NT2/D1 (cell line): ENCODE measurements at regions not wholly inside any gene's neighbourhood (a gene's known extent, or its start where the extent isn't known, plus 50 kb on each side); places are given as distances from the start of the nearest gene placed in this dataset.

Experiments
- DNase-seq: peaks from one replicate; pipeline ENCODE4 v3.0.0-alpha.2; 2011; ENCODE audit warnings: low read depth, low spot score
- H3K27me3 ChIP-seq: 2 replicates; pipeline ENCODE4 v1.6.0; 2011; ENCODE audit warnings: mild to moderate bottlenecking; ENCODE audit not compliant: insufficient read length, insufficient read depth
- H3K36me3 ChIP-seq: 2 replicates; pipeline ENCODE4 v1.6.1; 2011; ENCODE audit warnings: mild to moderate bottlenecking, low read length, mixed read lengths; ENCODE audit not compliant: insufficient read depth, insufficient read length
- H3K4me1 ChIP-seq: 2 replicates; pipeline ENCODE4 v1.5.1; 2011; ENCODE audit not compliant: insufficient read depth, insufficient read length
- H3K4me3 ChIP-seq: 2 replicates; pipeline ENCODE4 v1.5.1; 2011; ENCODE audit warnings: low read depth; ENCODE audit not compliant: insufficient read length
- H3K9ac ChIP-seq: 2 replicates; pipeline ENCODE4 v1.6.0; 2011; ENCODE audit warnings: low read depth; ENCODE audit not compliant: insufficient read length
- H3K9me3 ChIP-seq: 2 replicates; pipeline ENCODE4 v1.5.1; 2011; ENCODE audit warnings: mild to moderate bottlenecking, low read length; ENCODE audit not compliant: insufficient read depth
- SUZ12 ChIP-seq: IDR thresholded peaks from 2 replicates; pipeline ENCODE4 v1.6.1; 2011; ENCODE audit not compliant: insufficient read length, insufficient read depth; ENCODE audit errors: extremely low read depth
- YY1 ChIP-seq: IDR thresholded peaks from 2 replicates; pipeline ENCODE4 v1.6.1; 2011; ENCODE audit not compliant: insufficient read length, insufficient read depth
- ZNF274 ChIP-seq: IDR thresholded peaks from 2 replicates; pipeline ENCODE4 v1.6.1; 2011; ENCODE audit warnings: mild to moderate bottlenecking, low read depth, low read length

DNA sequence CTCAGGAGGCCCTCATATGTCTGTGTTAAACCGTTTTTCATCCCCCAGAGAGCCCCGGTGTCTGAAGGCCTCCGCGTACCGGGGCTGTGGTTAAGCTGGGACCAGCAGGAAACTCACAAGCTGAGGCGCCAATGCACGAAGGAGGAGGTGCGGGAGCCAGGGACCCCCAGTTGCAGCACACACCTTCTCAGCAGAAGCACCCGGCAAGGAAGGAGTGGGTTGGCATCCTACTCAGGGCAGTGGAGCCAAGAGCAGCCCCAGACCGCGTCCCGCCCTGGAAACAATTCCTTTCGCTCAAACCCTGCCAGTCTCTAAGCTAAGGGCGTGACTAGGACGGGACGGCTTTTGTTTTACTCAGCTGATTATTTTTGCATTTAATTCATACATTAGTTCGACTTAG lies 726.9 kb downstream of the BRD1 start:
- no peak for DNase-seq
- TF ChIP-seq SUZ12, result no peak
- no peak for TF ChIP-seq YY1
- TF ChIP-seq ZNF274, result no peak
- no peaks in the 10 kb centered on the region for H3K36me3 ChIP-seq
- H3K4me1 ChIP-seq, result no peaks in the 10 kb centered on the region
- H3K9ac ChIP-seq, result no peak overlapping the region
- H3K4me3 ChIP-seq, result no peak overlapping the region
- H3K9me3 ChIP-seq, result no peaks in the 10 kb centered on the region
- H3K27me3 ChIP-seq, result no peaks in the 10 kb centered on the region

DNA sequence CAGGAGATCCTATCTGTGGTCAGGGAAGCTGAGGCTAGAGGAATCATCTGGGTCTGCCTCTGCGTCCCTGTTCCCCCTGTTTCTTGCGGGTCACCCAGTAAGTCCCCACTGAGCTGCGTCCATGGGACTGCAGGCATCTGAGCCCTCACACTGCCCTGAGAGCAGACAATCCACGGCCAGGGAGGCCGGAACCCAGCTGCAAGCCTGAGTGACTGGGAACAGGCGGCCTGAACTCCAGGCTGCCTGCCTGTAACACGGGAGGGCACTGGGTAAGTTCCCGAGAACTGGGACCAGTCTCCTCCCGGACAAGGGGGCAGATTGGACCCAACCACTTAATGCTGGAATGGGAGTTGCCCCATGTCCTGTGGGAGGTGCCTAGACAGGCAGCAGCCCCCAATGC lies 727.4 kb downstream of the BRD1 start:
- Histone ChIP-seq H3K9me3 (no peaks in the 10 kb centered on the region), H3K36me3 (no peaks in the 10 kb centered on the region), H3K4me1 (peaks cover 2% of the 10 kb centered on the region), H3K4me3 (no peak overlapping the region), H3K9ac (no peak overlapping the region), H3K27me3 (no peaks in the 10 kb centered on the region)
- DNase-seq, result no peak
- no peak for TF ChIP-seq SUZ12
- TF ChIP-seq ZNF274, result no peak
- TF ChIP-seq YY1, result no peak

DNA sequence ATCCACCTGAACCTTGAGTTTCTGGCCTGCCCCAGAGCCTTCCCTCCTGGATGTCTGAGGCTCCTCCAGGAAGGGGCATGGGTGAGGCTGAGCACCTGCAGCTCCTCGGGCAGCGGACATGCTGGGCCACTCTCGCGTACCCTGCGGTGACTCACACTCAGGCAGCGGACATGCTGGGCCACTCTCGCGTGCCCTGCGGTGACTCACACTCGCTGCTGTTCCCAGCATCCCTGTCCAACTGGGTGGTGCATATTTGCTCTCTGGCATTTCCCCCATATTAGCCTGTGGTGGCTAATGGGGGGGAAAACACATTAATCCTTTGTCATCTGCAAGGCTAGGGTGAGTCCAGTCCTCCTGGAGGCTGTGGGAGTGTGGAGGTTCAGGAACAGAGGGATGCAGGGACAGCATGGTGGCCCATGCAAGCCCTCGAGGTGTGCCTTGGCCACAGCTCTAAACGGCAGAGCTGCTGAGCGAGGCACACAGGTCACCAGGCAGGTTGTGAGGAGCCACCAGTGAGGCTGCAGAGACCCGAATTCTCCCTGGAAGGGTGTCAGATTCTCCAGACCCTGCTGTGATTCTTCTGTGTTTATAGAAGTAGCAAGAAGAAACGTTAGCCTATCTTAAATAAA lies 728.1 kb downstream of the BRD1 start:
- H3K9me3 ChIP-seq, result no peaks in the 10 kb centered on the region
- TF ChIP-seq SUZ12, result no peak
- no peak for TF ChIP-seq ZNF274
- TF ChIP-seq YY1, result no peak

DNA sequence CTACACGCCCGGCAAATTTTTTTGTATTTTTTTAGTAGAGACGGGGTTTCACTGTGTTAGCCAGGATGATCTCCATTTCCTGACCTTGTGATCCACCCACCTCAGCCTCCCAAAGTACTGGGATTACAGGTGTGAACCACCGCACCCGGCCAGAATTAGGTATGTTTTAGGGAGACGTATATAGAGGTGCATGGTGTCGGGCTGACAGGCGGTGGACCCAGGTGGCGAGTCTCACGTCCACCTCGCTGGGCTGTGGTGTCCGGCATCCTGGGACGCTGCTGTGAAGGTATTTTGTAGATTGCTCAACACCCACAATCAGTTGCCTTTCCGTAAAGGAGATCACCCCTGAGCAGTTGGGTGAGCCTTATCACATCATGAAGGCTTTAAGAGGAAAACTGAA lies 728.6 kb downstream of the BRD1 start:
- Histone ChIP-seq H3K9ac (no peak overlapping the region), H3K4me3 (no peak overlapping the region), H3K36me3 (no peaks in the 10 kb centered on the region), H3K4me1 (peaks cover 2% of the 10 kb centered on the region), H3K27me3 (no peaks in the 10 kb centered on the region), H3K9me3 (no peaks in the 10 kb centered on the region)
- no peak for DNase-seq
- no peak for TF ChIP-seq SUZ12

More for the DNA sequence above, 728.1 kb downstream of the BRD1 start:
- H3K36me3 ChIP-seq, result no peaks in the 10 kb centered on the region
- peaks cover 2% of the 10 kb centered on the region for H3K4me1 ChIP-seq
- no peaks in the 10 kb centered on the region for H3K27me3 ChIP-seq
- DNase-seq, result no peak
- no peak overlapping the region for H3K9ac ChIP-seq
- H3K4me3 ChIP-seq, result no peak overlapping the region

DNA sequence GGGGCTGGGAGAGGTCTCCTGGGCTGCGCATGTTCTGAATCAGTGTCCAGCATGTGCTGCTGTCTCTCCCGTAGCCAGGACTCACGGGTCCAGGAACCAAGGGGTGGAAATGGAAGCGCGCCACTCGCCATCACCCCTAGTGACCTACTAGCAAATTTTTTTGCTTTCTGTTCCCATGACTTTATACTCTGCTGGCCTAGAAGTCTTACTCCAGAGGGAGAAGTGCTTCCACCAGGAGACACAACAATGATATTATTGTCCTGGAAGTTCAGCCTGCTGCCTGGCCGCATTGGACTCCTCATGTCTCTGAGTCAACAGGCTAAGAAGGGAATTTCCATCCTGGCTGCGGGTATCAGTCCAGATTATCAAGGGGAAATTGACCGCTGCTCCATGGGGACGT lies 729.7 kb downstream of the BRD1 start:
- Histone ChIP-seq H3K27me3 (no peaks in the 10 kb centered on the region), H3K4me1 (peaks cover 2% of the 10 kb centered on the region), H3K9ac (no peak overlapping the region), H3K4me3 (no peak overlapping the region), H3K9me3 (no peaks in the 10 kb centered on the region), H3K36me3 (no peaks in the 10 kb centered on the region)
- DNase-seq, result no peak
- no peak for TF ChIP-seq SUZ12
- no peak for TF ChIP-seq YY1
- TF ChIP-seq ZNF274, result no peak

DNA sequence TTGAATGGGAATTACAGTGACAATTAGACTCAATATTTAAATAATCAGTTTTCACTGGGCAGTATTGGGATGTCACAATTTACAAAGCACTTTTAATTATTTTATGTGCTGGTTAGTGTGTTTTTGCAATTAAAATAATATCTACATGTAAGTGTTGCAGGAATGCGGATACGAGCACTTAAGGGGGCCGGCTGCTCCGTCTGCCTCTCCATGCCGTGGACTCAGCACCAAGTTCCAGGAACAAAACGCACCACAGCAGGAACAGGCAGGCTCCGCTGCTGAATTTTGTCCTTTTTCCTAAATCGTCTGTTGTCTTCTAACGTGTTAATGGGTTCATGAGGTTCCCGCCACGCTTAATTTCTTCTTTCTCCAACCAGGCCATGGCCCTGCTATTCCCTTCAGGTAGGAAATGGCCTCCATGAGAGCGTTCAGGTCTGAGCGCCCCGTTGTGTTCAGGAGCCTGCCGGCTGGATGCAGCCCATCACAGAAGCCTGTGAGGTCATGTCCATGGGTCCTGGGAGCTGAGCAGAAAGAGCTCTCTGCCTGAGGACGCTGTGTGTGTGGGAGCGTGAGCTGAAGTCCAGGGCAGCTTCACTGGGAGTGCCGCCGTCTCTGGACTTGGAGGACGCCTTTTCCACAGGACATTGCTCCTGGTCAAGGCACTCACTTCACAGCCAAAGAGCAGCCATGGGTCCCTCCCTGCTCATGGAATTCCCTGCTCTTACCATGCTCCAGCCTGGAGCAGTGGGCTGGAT lies 730.3 kb downstream of the BRD1 start:
- peaks cover 2% of the 10 kb centered on the region for H3K4me1 ChIP-seq
- DNase-seq, result no peak
- H3K9ac ChIP-seq, result no peak overlapping the region
- no peaks in the 10 kb centered on the region for H3K9me3 ChIP-seq
- no peaks in the 10 kb centered on the region for H3K27me3 ChIP-seq
- H3K36me3 ChIP-seq, result no peaks in the 10 kb centered on the region
- TF ChIP-seq ZNF274 (no peak), YY1 (no peak), SUZ12 (no peak)
- no peak overlapping the region for H3K4me3 ChIP-seq

DNA sequence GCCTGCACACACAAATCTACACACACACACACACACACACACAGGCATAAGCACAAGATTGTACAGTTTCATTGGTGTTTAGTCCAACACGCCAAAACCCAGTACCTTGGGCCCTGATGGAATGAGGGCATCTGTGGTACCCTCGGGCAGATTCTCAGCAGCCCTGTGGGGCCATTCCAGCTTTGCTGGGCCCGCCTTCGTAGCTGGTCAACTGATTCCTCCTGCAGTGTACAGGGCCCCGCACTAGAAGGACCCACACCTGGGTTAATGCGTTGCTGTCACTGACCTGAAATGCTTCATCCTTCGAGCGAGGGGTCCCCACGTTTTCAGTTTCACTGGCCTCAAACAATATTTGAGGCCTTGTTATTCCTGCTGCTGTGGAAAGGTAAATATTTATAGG lies 731.2 kb downstream of the BRD1 start:
- no peak for DNase-seq
- Histone ChIP-seq H3K36me3 (no peaks in the 10 kb centered on the region), H3K4me3 (no peak overlapping the region), H3K4me1 (peaks cover 2% of the 10 kb centered on the region), H3K9me3 (no peaks in the 10 kb centered on the region), H3K9ac (no peak overlapping the region), H3K27me3 (no peaks in the 10 kb centered on the region)
- TF ChIP-seq SUZ12 (no peak), ZNF274 (no peak), YY1 (no peak)

DNA sequence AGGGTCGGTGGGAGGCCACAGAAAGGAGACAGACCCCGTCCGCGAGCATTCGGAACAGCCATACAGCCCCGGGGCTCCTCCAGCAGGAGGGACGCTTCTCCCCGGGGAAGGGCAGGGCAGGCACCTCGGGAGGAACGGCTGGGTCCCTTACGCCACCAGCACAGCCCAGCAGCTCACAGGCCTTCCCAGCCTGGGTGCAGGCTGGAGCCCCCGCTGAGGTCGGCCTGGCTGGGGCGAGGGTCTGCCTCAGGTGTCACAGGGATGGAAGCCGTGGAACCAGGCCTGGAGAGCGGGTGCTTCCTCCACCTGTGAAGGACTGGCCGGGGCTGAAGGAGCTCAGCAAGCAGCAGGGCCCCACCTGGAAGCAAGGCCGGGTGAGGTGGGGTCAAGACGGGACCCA lies 732.3 kb downstream of the BRD1 start:
- no peaks in the 10 kb centered on the region for H3K27me3 ChIP-seq
- H3K9ac ChIP-seq, result peak overlapping the region; percentile 21
- DNase-seq, result no peak
- H3K4me3 ChIP-seq, result no peak overlapping the region
- H3K9me3 ChIP-seq, result no peaks in the 10 kb centered on the region
- peaks cover 2% of the 10 kb centered on the region for H3K4me1 ChIP-seq
- TF ChIP-seq YY1 (no peak), SUZ12 (no peak), ZNF274 (no peak)
- H3K36me3 ChIP-seq, result no peaks in the 10 kb centered on the region
